Smooth muscle cell of the brain vasculature (primary cell): ENCODE measurements at regions not wholly inside any gene's neighbourhood (a gene's known extent, or its start where the extent isn't known, plus 50 kb on each side); places are given as distances from the start of the nearest gene placed in this dataset.

Experiments
- DNase-seq: peaks from one replicate; pipeline ENCODE4 v3.0.0-alpha.2; 2012; ENCODE audit warnings: low read depth, low spot score

DNA sequence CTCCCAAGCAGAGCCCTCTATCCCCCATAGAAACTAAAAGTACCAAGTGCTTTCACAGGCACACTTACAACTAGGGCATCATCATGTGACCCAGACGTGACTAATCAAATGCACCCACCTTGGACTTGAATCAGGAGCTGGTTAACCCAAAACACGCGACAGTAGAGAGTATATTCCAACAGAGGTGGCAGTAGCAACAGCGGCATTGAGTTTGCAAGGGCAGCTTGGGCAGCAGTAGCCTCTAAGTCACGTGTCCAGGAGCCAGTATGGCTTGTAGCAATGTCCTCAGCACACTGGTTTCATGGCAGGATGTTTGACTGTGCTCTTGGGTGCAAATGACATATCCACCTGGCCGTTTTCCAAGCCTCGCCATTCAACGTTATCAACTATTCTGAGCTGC, 73.4 kb upstream of the DNAH5 start:
- DNase-seq: no peak

DNA sequence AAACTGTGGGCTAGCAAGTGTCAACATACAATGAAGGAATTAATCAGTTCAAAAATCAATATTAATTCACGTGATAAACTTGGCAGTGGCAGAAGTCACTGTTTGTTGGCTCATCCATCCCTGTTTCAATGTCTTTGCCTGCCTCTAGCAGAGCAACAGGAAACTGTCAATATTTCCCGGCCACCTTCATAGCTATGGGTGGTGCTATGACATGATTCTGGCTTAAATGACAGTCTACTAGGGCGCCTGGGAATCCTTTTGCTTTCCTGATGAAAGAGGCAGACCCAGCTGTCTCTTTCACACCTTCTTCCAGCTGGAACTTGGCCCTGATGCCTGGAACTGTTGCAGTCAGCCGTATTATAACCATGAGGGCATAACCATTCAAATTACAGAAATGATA, 72.1 kb upstream of the DNAH5 start:
- no peak for DNase-seq

DNA sequence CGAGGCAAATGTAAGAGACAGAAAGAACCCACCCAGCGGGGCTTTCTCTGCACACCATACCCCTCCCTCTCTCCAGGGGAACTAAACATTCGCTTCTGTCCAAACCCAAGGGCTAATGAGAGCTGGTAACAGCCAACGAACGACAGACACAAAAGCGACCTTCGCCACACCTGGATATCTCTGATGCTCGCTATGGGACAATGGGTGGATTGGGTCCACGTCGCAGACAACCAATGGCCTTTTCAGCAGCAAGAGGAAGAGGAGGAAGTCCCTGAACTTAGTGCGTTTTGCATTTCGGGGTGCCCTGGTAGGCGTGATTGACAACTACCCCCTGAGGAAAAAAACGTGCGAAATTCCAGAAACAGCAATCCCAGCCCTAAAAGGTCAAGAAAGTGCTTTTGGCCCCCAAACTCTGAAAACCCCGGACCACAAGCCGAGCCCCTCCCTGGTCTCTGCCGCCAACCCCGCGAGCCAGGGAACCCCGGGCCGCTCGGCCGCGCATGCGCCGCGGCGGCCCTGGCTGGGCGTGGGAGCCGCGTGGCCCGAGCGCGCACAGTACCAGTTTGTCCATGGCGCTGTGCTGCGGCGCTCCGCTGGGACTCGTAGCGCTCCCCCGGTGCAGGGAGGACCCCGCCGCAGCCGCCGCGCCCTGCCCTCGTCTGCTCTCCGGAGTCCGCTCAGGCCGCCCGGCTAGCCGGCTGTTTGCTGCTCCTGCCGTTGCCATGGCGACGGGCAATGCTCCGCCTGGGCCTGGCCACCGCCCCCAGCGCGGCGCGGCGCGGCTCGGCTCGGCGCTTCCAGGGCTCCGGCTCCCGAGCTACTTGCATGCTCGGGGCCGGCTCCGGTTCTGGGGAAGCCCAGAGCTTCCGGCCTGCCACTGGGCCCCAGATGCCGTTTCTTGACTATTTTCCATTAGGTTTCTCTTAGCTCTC, 66.9 kb upstream of the DNAH5 start:
- peak; percentile 51 for DNase-seq

DNA sequence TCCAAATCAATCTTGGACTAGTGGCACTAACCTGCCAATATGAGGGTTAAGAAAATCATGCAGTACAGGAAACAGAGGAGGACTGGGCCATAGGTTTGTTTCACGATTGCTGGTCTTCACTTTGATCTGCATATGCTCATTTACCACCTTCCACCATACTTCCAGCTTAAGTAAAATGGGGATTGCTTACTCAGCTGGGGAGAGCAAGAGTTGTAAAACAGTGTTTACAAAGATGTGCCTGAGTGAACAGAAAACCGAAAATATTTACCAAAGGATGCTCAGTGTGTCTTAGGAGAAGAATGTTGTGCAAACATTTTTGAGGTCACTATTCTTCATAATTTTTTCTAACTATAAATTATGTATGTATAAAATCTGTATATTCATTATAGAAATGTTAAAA, 65.1 kb upstream of the DNAH5 start:
- no peak for DNase-seq

DNA sequence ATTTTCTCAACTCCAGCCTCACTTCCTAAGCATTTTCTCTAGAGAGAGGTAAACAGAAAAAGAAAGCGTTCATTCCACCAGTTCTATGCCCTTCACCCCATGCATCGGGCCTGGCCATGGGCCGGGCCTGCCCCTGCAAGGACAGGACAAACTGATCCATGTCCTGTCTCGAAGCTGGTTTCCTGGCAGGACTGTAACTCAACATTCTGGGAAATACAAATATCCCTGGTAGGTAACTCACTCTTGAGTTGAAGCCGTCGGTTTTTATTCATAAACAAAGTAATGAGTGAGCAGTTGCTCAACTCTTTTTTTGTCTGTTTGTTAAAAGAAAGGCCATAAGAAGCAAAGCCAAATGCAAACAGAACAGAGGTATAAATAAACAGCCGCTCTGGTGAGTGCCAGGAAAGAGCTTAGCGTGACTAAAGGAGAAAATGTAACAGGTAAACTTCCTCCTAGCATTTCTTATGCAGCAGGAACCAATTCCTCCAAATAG, 64.4 kb upstream of the DNAH5 start:
- DNase-seq: no peak

DNA sequence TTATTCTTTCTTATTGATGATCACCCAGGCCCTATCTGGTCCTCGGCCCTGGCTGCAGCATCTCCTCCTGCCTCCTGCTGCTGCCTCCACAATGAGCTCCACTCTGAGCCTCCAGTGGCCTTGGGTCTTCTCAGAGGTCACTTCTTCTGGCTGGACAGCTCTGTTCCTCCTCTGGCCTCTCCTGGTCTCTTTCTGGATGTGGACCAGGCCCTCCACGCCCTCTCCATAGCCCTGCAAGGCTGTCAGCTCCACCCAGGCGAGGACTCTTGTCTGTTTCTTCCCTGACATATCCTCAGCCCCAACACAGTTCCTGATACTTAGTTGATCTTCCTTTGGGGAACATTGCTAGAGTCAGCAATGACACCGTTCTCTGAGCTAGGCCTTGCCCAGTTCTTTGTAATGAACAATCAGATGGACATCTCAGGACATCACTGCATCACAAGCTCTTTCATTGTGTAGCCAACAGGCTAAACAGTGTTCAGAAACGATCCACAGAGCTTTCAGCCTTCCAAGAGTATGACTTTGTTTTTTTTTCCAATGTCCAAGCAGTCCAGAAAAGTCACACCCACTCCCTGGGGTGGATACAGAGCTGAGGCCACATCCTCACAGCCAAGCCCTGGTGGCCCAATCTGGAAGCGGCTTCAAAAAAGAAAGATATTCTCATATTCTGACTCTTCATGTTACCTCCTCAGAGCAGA, 62.5 kb upstream of the DNAH5 start:
- DNase-seq: no peak

DNA sequence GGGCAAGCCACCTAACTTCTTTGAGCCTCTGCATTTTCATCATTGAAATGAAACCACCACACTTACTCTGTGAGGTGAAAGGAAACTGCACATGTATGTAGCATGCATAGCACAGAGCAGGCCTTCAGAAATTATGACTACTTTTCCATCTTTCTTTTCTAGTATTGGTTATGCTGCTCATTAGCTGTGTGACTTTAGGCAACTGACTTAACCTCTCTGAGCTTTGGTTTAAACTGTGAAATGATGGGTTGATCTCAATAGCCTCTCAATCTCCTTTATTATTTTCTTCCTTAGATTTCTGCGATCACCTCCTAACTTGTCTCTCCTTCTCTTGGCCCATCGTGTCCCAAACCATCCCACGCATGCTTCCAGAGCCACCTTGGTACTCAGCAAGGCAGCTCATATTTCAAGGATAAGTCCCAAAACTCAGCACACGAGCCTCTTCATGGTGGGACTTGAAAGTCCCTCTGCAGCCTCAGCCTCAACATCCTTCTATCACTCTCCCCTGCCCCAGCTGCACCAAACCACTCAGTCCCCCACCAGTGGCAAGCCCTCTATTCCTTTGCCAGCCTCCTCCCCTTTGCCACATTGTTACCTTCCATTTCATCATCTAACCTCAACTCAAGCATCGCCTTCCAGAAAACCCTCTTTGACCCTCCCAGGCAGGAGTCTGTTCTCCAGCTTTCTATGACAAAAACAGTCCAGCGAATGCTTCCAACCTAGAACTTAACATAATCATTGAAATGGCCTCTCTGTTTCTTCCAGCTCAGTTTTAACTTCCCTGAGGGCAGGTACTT, 60.3 kb upstream of the DNAH5 start:
- DNase-seq: no peak

DNA sequence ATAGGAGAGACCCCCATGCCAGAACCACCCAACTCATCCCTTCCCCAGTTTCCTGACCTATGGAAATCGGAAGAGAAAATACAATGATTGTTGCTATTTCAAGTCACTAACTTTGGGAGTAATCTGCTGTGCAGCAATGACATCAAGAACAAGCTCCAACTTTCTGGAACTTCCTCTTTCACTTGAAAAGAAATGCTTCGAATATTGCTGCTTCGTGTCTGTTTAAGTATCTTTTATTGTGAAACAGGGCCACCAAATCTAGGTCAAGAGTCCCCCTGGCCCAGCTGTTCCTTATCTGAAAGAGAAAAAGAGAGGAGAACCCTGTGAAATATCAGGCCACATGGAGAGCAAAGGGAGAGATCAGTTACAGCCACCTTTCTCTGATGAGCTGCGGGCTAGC, 59.4 kb upstream of the DNAH5 start:
- no peak for DNase-seq

DNA sequence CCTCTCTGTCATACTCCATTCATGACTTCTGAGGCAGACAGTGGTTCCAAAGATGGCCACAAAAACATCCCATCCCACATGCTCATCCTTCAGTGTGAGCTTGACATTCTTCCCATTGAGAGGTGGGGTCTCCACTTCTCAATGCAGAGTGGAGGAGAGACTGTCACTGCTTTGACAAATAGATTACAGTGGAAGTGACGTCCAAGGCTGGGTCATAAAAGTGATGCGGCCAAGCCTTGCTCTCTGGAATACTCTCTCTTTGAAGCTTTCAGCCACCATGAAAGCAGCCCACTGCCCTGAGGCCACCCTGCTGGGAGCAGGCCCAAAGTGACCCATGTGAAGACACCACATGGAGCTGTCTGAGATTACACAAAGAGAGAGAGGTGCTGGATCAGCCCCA, 59.0 kb upstream of the DNAH5 start:
- no peak for DNase-seq

DNA sequence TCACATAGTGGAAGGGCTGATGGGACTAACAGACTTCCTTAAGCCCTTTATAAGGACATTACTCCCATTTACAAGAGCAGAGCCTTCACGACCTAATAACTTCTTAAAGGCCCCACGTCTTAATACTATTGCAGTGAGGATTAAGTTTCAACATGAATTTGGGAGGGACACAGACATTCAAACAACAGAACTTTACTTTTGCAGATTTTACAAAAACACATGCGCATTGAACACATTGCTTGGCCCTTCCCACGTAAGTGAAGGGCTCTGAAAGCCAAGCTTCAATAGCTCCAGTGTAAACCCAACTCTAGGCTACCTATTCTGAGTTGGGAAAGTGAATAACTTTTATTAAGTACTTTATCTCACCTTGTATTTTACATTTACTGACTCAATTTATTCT, 53.8 kb upstream of the DNAH5 start:
- DNase-seq: no peak

DNA sequence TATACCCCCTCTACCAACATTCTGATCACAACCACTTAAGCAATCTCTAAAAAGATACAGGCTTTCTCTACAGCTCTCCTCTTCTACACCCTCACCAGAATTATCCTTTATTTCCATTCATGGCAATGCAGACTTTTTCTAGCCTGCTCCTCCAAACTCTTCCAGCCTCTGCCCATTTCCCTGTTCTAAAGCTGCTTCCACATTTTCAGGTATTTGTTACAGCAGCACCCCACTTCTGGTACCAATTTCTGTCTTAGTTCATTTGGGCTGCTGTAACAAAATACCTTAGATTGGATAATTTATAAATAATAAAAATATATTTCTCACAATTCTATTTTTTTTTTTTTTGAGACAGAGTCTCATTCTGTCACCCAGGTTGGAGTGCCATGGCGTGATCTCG, 53.0 kb upstream of the DNAH5 start:
- DNase-seq: no peak

DNA sequence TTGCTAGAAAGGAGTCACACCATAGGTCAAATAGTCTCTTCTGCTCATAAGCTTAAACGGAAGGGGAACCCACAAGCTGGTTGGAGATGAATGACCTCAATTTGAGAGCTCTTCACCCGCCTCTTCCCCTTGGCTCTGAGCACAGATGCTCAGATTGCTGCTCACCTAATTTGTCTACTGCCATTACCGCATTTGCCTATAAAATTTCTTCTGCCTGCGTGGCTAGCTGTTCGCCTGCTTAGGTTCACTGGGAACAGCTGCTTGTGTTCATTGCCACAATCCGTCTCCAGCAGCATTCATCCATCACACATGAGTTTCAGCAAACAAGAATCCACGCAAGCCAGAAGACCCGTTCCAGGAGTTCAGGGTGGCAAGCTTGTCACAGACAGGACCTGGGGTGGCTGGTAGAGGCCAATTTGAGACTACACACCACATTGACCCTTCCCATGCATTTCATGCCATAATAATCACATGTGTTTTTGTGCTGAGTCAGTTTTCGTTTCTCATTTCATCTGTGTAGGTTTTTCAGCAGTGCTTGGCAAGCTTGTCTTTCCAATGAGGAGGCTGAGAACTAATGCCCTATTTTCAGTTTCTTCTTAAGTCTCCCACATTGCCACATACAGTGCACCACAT, 50.2 kb upstream of the DNAH5 start:
- DNase-seq: no peak
